ENCODE measurements at regions not wholly inside any gene's neighbourhood (a gene's known extent, or its start where the extent isn't known, plus 50 kb on each side); places are given as distances from the start of the nearest gene placed in this dataset.
"Not testable (repeated sequence)": the region's sequence is repeated elsewhere in the genome, so short reads cannot be mapped to it uniquely, and the experiment has no call there.

GRCh38 chr5:110884005-110884404 is 145.2 kb downstream of the SLC25A46 start:
- Mint-ChIP-seq H3K36me3 (ENCODE audit: low read depth) (no peaks in the 10 kb centered on the region), H3K9me3 (no peaks in the 10 kb centered on the region), H3K27ac (no peak overlapping the region), H3K27me3 (no peaks in the 10 kb centered on the region), H3K4me1 (no peaks in the 10 kb centered on the region), H3K4me3 (no peak overlapping the region)
- DNase-seq (no peak), ATAC-seq (no peak)

GRCh38 chr5:110887170-110887569 is 148.4 kb downstream of the SLC25A46 start:
- H3K9me3 Mint-ChIP-seq; ATAC-seq; H3K27ac Mint-ChIP-seq; H3K27me3 Mint-ChIP-seq; H3K4me3 Mint-ChIP-seq; DNase-seq; H3K4me1 Mint-ChIP-seq; H3K36me3 Mint-ChIP-seq (ENCODE audit: low read depth): not testable (repeated sequence)

- H3K27ac Mint-ChIP-seq; H3K4me3 Mint-ChIP-seq; H3K4me1 Mint-ChIP-seq; DNase-seq; ATAC-seq; H3K27me3 Mint-ChIP-seq; H3K36me3 Mint-ChIP-seq (ENCODE audit: low read depth); H3K9me3 Mint-ChIP-seq: not testable (repeated sequence)
These were observed 155.2 kb downstream of the SLC25A46 start for GRCh38 chr5:110893854-110894483.

GRCh38 chr5:110894805-110895204 is 156.0 kb downstream of the SLC25A46 start:
- Mint-ChIP-seq H3K4me1 (no peaks in the 10 kb centered on the region), H3K27ac (no peak overlapping the region), H3K4me3 (no peak overlapping the region)

GRCh38 chr5:110896901-110897300 is 158.1 kb downstream of the SLC25A46 start:
- peaks cover 5% of the 10 kb centered on the region for H3K27me3 Mint-ChIP-seq
- no peak overlapping the region for H3K27ac Mint-ChIP-seq
- no peak overlapping the region for H3K4me3 Mint-ChIP-seq
- ATAC-seq (no peak), DNase-seq (no peak)
- H3K4me1 Mint-ChIP-seq = no peaks in the 10 kb centered on the region
- H3K36me3 Mint-ChIP-seq (ENCODE audit: low read depth) = no peaks in the 10 kb centered on the region
- no peaks in the 10 kb centered on the region for H3K9me3 Mint-ChIP-seq

More at GRCh38 chr5:110894805-110895204, 156.0 kb downstream of the SLC25A46 start:
- H3K27me3 Mint-ChIP-seq = peaks cover 3% of the 10 kb centered on the region
- ATAC-seq = no peak
- H3K9me3 Mint-ChIP-seq = peaks cover 4% of the 10 kb centered on the region
- no peaks in the 10 kb centered on the region for H3K36me3 Mint-ChIP-seq (ENCODE audit: low read depth)
- no peak for DNase-seq

- Mint-ChIP-seq H3K4me1 (no peaks in the 10 kb centered on the region), H3K36me3 (ENCODE audit: low read depth) (no peaks in the 10 kb centered on the region), H3K27ac (no peak overlapping the region), H3K4me3 (no peak overlapping the region), H3K27me3 (peaks cover 5% of the 10 kb centered on the region), H3K9me3 (no peaks in the 10 kb centered on the region)
- no peak for ATAC-seq
- DNase-seq = no peak
These were observed 161.0 kb downstream of the SLC25A46 start for GRCh38 chr5:110899566-110900412.

GRCh38 chr5:110900829-110901228 is 162.0 kb downstream of the SLC25A46 start:
- ATAC-seq = no peak
- no peak overlapping the region for H3K27ac Mint-ChIP-seq
- peaks cover 4% of the 10 kb centered on the region for H3K27me3 Mint-ChIP-seq
- DNase-seq = no peak
- H3K36me3 Mint-ChIP-seq (ENCODE audit: low read depth) = no peaks in the 10 kb centered on the region
- no peaks in the 10 kb centered on the region for H3K9me3 Mint-ChIP-seq
- H3K4me3 Mint-ChIP-seq = no peak overlapping the region
- H3K4me1 Mint-ChIP-seq = no peaks in the 10 kb centered on the region

GRCh38 chr5:110903966-110904365 is 165.2 kb downstream of the SLC25A46 start:
- Mint-ChIP-seq H3K4me3 (no peak overlapping the region), H3K27ac (no peak overlapping the region), H3K9me3 (no peaks in the 10 kb centered on the region), H3K27me3 (peaks cover 6% of the 10 kb centered on the region), H3K4me1 (no peaks in the 10 kb centered on the region), H3K36me3 (ENCODE audit: low read depth) (no peaks in the 10 kb centered on the region)
- DNase-seq (no peak), ATAC-seq (no peak)

- Mint-ChIP-seq H3K27me3 (peaks cover 5% of the 10 kb centered on the region), H3K9me3 (no peaks in the 10 kb centered on the region), H3K27ac (no peak overlapping the region), H3K36me3 (ENCODE audit: low read depth) (no peaks in the 10 kb centered on the region), H3K4me3 (no peak overlapping the region), H3K4me1 (no peaks in the 10 kb centered on the region)
- ATAC-seq (no peak), DNase-seq (no peak)
These were observed 162.7 kb upstream of the TSLP start for GRCh38 chr5:110908848-110909247.

GRCh38 chr5:110909415-110909814 is 162.1 kb upstream of the TSLP start:
- H3K27me3 Mint-ChIP-seq = peaks cover 5% of the 10 kb centered on the region
- H3K4me1 Mint-ChIP-seq = no peaks in the 10 kb centered on the region
- ATAC-seq (no peak), DNase-seq (no peak)
- H3K9me3 Mint-ChIP-seq = no peaks in the 10 kb centered on the region
- H3K4me3 Mint-ChIP-seq = no peak overlapping the region
- H3K27ac Mint-ChIP-seq = no peak overlapping the region
- no peaks in the 10 kb centered on the region for H3K36me3 Mint-ChIP-seq (ENCODE audit: low read depth)

- Mint-ChIP-seq H3K4me1 (no peaks in the 10 kb centered on the region), H3K27me3 (peaks cover 5% of the 10 kb centered on the region), H3K4me3 (no peak overlapping the region), H3K9me3 (no peaks in the 10 kb centered on the region), H3K36me3 (ENCODE audit: low read depth) (no peaks in the 10 kb centered on the region), H3K27ac (no peak overlapping the region)
- DNase-seq = no peak
- ATAC-seq = no peak
These were observed 161.6 kb upstream of the TSLP start for GRCh38 chr5:110909950-110910349.

- H3K36me3 Mint-ChIP-seq (ENCODE audit: low read depth) = no peaks in the 10 kb centered on the region
These were observed 158.3 kb upstream of the TSLP start for GRCh38 chr5:110913221-110913620.

GRCh38 chr5:110916381-110917049 is 155.0 kb upstream of the TSLP start:
- Mint-ChIP-seq H3K4me1 (no peaks in the 10 kb centered on the region), H3K36me3 (ENCODE audit: low read depth) (no peaks in the 10 kb centered on the region), H3K27ac (no peak overlapping the region), H3K27me3 (peaks cover 2% of the 10 kb centered on the region), H3K9me3 (no peaks in the 10 kb centered on the region), H3K4me3 (no peak overlapping the region)
- ATAC-seq = no peak
- DNase-seq = no peak

More at GRCh38 chr5:110913221-110913620, 158.3 kb upstream of the TSLP start:
- H3K27ac Mint-ChIP-seq = no peak overlapping the region
- H3K9me3 Mint-ChIP-seq = no peaks in the 10 kb centered on the region
- ATAC-seq (no peak), DNase-seq (no peak)
- H3K4me3 Mint-ChIP-seq = no peak overlapping the region
- H3K27me3 Mint-ChIP-seq = peaks cover 2% of the 10 kb centered on the region
- no peaks in the 10 kb centered on the region for H3K4me1 Mint-ChIP-seq

- Mint-ChIP-seq H3K27ac (no peak overlapping the region), H3K27me3 (peaks cover 2% of the 10 kb centered on the region), H3K9me3 (no peaks in the 10 kb centered on the region), H3K4me1 (no peaks in the 10 kb centered on the region), H3K4me3 (no peak overlapping the region), H3K36me3 (ENCODE audit: low read depth) (no peaks in the 10 kb centered on the region)
- no peak for ATAC-seq
- DNase-seq = no peak
These were observed 154.2 kb upstream of the TSLP start for GRCh38 chr5:110917161-110917875.

Measured in activated naive CD8-positive, alpha-beta T cell treated with anti-CD3 and anti-CD28 coated beads, Interleukin-2, amount 50 U/mL, for 24 hours (primary cell).